ENCODE measurements at regions not wholly inside any gene's neighbourhood (a gene's known extent, or its start where the extent isn't known, plus 50 kb on each side); places are given as distances from the start of the nearest gene placed in this dataset.

- Mint-ChIP-seq H3K4me3 (no peak overlapping the region), H3K4me1 (ENCODE audit: low read depth) (no peaks in the 10 kb centered on the region), H3K36me3 (ENCODE audit: insufficient read depth) (no peaks in the 10 kb centered on the region), H3K9me3 (peaks cover 11% of the 10 kb centered on the region), H3K27me3 (ENCODE audit: low read depth) (no peaks in the 10 kb centered on the region)
- DNase-seq (no peak), ATAC-seq (no peak)
Measured at GRCh38 chr5:153299891-153300290, 190.6 kb upstream of the GRIA1 start.

- DNase-seq (no peak), ATAC-seq (no peak)
- Mint-ChIP-seq H3K4me3 (no peak overlapping the region), H3K9me3 (peaks cover 9% of the 10 kb centered on the region), H3K36me3 (ENCODE audit: insufficient read depth) (no peaks in the 10 kb centered on the region), H3K4me1 (ENCODE audit: low read depth) (no peaks in the 10 kb centered on the region), H3K27me3 (ENCODE audit: low read depth) (peaks cover 2% of the 10 kb centered on the region)
Measured at GRCh38 chr5:153308282-153308681, 182.2 kb upstream of the GRIA1 start.

GRCh38 chr5:153318556-153318955, 171.9 kb upstream of the GRIA1 start:
- peaks cover 10% of the 10 kb centered on the region for H3K9me3 Mint-ChIP-seq

GRCh38 chr5:153321478-153321877, 169.0 kb upstream of the GRIA1 start:
- H3K4me1 Mint-ChIP-seq (ENCODE audit: low read depth), result no peaks in the 10 kb centered on the region
- no peak overlapping the region for H3K4me3 Mint-ChIP-seq
- ATAC-seq, result no peak
- no peak for DNase-seq
- H3K9me3 Mint-ChIP-seq, result peaks cover 6% of the 10 kb centered on the region
- H3K36me3 Mint-ChIP-seq (ENCODE audit: insufficient read depth), result no peaks in the 10 kb centered on the region
- no peaks in the 10 kb centered on the region for H3K27me3 Mint-ChIP-seq (ENCODE audit: low read depth)

More at GRCh38 chr5:153318556-153318955, 171.9 kb upstream of the GRIA1 start:
- no peak for DNase-seq
- Mint-ChIP-seq H3K4me1 (ENCODE audit: low read depth) (no peaks in the 10 kb centered on the region), H3K4me3 (no peak overlapping the region), H3K36me3 (ENCODE audit: insufficient read depth) (no peaks in the 10 kb centered on the region), H3K27me3 (ENCODE audit: low read depth) (no peaks in the 10 kb centered on the region)
- no peak for ATAC-seq

- DNase-seq, result no peak
- H3K4me1 Mint-ChIP-seq (ENCODE audit: low read depth), result no peaks in the 10 kb centered on the region
- H3K27me3 Mint-ChIP-seq (ENCODE audit: low read depth), result no peaks in the 10 kb centered on the region
- no peak for ATAC-seq
- no peaks in the 10 kb centered on the region for H3K36me3 Mint-ChIP-seq (ENCODE audit: insufficient read depth)
- H3K9me3 Mint-ChIP-seq, result no peaks in the 10 kb centered on the region
- H3K4me3 Mint-ChIP-seq, result no peak overlapping the region
Measured at GRCh38 chr5:153340139-153340538, 150.3 kb upstream of the GRIA1 start.

GRCh38 chr5:153340738-153341137, 149.7 kb upstream of the GRIA1 start:
- Mint-ChIP-seq H3K36me3 (ENCODE audit: insufficient read depth) (no peaks in the 10 kb centered on the region), H3K27me3 (ENCODE audit: low read depth) (no peaks in the 10 kb centered on the region), H3K4me3 (no peak overlapping the region), H3K4me1 (ENCODE audit: low read depth) (no peaks in the 10 kb centered on the region), H3K9me3 (no peaks in the 10 kb centered on the region)
- DNase-seq (no peak), ATAC-seq (no peak)

- DNase-seq (no peak), ATAC-seq (no peak)
- Mint-ChIP-seq H3K4me3 (no peak overlapping the region), H3K4me1 (ENCODE audit: low read depth) (no peaks in the 10 kb centered on the region), H3K27me3 (ENCODE audit: low read depth) (no peaks in the 10 kb centered on the region), H3K9me3 (no peaks in the 10 kb centered on the region), H3K36me3 (ENCODE audit: insufficient read depth) (no peaks in the 10 kb centered on the region)
Measured at GRCh38 chr5:153342487-153342886, 148.0 kb upstream of the GRIA1 start.

GRCh38 chr5:153347611-153348010, 142.9 kb upstream of the GRIA1 start:
- DNase-seq (no peak), ATAC-seq (no peak)
- Mint-ChIP-seq H3K9me3 (no peaks in the 10 kb centered on the region), H3K36me3 (ENCODE audit: insufficient read depth) (no peaks in the 10 kb centered on the region), H3K4me3 (no peak overlapping the region), H3K27me3 (ENCODE audit: low read depth) (no peaks in the 10 kb centered on the region), H3K4me1 (ENCODE audit: low read depth) (peaks cover 5% of the 10 kb centered on the region)

- H3K4me1 Mint-ChIP-seq (ENCODE audit: low read depth), result peaks cover 14% of the 10 kb centered on the region
- H3K27me3 Mint-ChIP-seq (ENCODE audit: low read depth), result peaks cover 2% of the 10 kb centered on the region
Measured at GRCh38 chr5:153350175-153350883, 140.1 kb upstream of the GRIA1 start.

GRCh38 chr5:153352685-153353219, 137.7 kb upstream of the GRIA1 start:
- no peaks in the 10 kb centered on the region for H3K9me3 Mint-ChIP-seq

More at GRCh38 chr5:153350175-153350883, 140.1 kb upstream of the GRIA1 start:
- Mint-ChIP-seq H3K4me3 (no peak overlapping the region), H3K36me3 (ENCODE audit: insufficient read depth) (no peaks in the 10 kb centered on the region), H3K9me3 (no peaks in the 10 kb centered on the region)
- no peak for ATAC-seq
- no peak for DNase-seq

GRCh38 chr5:153357493-153358112, 132.9 kb upstream of the GRIA1 start:
- H3K4me3 Mint-ChIP-seq, result no peak overlapping the region
- ATAC-seq, result no peak
- DNase-seq, result no peak
- H3K4me1 Mint-ChIP-seq (ENCODE audit: low read depth), result peaks cover 23% of the 10 kb centered on the region
- H3K36me3 Mint-ChIP-seq (ENCODE audit: insufficient read depth), result no peaks in the 10 kb centered on the region
- H3K9me3 Mint-ChIP-seq, result no peaks in the 10 kb centered on the region
- H3K27me3 Mint-ChIP-seq (ENCODE audit: low read depth), result peaks cover 2% of the 10 kb centered on the region

More at GRCh38 chr5:153352685-153353219, 137.7 kb upstream of the GRIA1 start:
- DNase-seq (peak; percentile 4), ATAC-seq (peak; percentile 72 to 93)
- peaks cover 17% of the 10 kb centered on the region for H3K4me1 Mint-ChIP-seq (ENCODE audit: low read depth)
- peak overlapping the region; percentile 62 for H3K4me3 Mint-ChIP-seq
- peaks cover 2% of the 10 kb centered on the region for H3K27me3 Mint-ChIP-seq (ENCODE audit: low read depth)
- no peaks in the 10 kb centered on the region for H3K36me3 Mint-ChIP-seq (ENCODE audit: insufficient read depth)

- no peaks in the 10 kb centered on the region for H3K9me3 Mint-ChIP-seq
- no peak overlapping the region for H3K4me3 Mint-ChIP-seq
- H3K4me1 Mint-ChIP-seq (ENCODE audit: low read depth), result peaks cover 15% of the 10 kb centered on the region
- H3K36me3 Mint-ChIP-seq (ENCODE audit: insufficient read depth), result no peaks in the 10 kb centered on the region
- DNase-seq (no peak), ATAC-seq (peak; percentile 58 to 59)
- H3K27me3 Mint-ChIP-seq (ENCODE audit: low read depth), result peaks cover 2% of the 10 kb centered on the region
Measured at GRCh38 chr5:153358315-153358976, 132.0 kb upstream of the GRIA1 start.

- Mint-ChIP-seq H3K9me3 (no peaks in the 10 kb centered on the region), H3K36me3 (ENCODE audit: insufficient read depth) (no peaks in the 10 kb centered on the region), H3K4me3 (no peak overlapping the region), H3K4me1 (ENCODE audit: low read depth) (peaks cover 13% of the 10 kb centered on the region), H3K27me3 (ENCODE audit: low read depth) (no peaks in the 10 kb centered on the region)
- no peak for DNase-seq
- no peak for ATAC-seq
Measured at GRCh38 chr5:153360860-153361259, 129.6 kb upstream of the GRIA1 start.

- H3K36me3 Mint-ChIP-seq (ENCODE audit: insufficient read depth), result no peaks in the 10 kb centered on the region
- DNase-seq (no peak), ATAC-seq (no peak)
- peaks cover 13% of the 10 kb centered on the region for H3K4me1 Mint-ChIP-seq (ENCODE audit: low read depth)
- H3K9me3 Mint-ChIP-seq, result no peaks in the 10 kb centered on the region
- H3K27me3 Mint-ChIP-seq (ENCODE audit: low read depth), result no peaks in the 10 kb centered on the region
- H3K4me3 Mint-ChIP-seq, result no peak overlapping the region
Measured at GRCh38 chr5:153361735-153362409, 128.6 kb upstream of the GRIA1 start.
